ENCODE measurements at regions not wholly inside any gene's neighbourhood (a gene's known extent, or its start where the extent isn't known, plus 50 kb on each side); places are given as distances from the start of the nearest gene placed in this dataset.

DNA sequence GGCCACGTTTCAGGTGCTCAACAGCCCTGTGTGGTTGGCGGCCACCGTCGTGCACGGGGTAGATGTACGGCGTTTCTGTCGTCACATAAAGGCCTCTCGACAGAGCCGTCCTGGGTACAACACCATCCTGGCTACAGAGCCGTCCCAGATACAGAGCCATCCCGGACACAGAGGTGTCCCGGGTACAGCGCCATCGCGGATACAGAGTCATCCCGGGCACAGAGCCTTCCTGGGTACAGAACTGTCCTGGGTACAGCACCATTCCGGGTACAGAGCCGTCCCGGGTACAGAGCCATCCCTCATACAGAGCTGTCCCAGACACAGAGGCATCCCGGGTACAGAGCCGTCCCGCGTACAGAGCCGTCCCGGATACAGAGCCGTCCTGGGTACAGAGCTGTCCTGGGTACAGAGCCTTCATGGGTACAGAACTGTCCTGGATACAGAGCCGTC is 222.7 kb upstream of the SOX1 start:
- H3K27me3 Mint-ChIP-seq (ENCODE audit: unreplicated experiment), result no peaks in the 10 kb centered on the region
- H3K4me1 Mint-ChIP-seq (ENCODE audit: low read depth, unreplicated experiment), result no peaks in the 10 kb centered on the region
- H3K36me3 Mint-ChIP-seq (ENCODE audit: insufficient read depth, unreplicated experiment), result no peaks in the 10 kb centered on the region
- H3K4me3 Mint-ChIP-seq (ENCODE audit: low read depth, unreplicated experiment), result no peak overlapping the region
- TF ChIP-seq CTCF (IDR thresholded peaks at IDR 0.05; ENCODE audit: unreplicated experiment), result no peak
- BruUV-seq (replicated peaks), result no TSS peak
- no peak for DNase-seq
- H3K27ac Mint-ChIP-seq (ENCODE audit: unreplicated experiment), result no peak overlapping the region
- intact Hi-C loops (cut with micrococcal nuclease; ENCODE audit: unreplicated experiment), result no loop called here
- H3K9me3 Mint-ChIP-seq (ENCODE audit: low read depth, unreplicated experiment), result no peaks in the 10 kb centered on the region
- CTCF ChIA-PET, result no interaction called here

GRCh38 chr13:111844682-111845081 is 222.3 kb upstream of the SOX1 start:
- intact Hi-C loops (cut with micrococcal nuclease; ENCODE audit: unreplicated experiment), result no loop called here
- Mint-ChIP-seq H3K27me3 (ENCODE audit: unreplicated experiment) (no peaks in the 10 kb centered on the region), H3K27ac (ENCODE audit: unreplicated experiment) (no peak overlapping the region), H3K36me3 (ENCODE audit: insufficient read depth, unreplicated experiment) (no peaks in the 10 kb centered on the region), H3K4me3 (ENCODE audit: low read depth, unreplicated experiment) (no peak overlapping the region), H3K4me1 (ENCODE audit: low read depth, unreplicated experiment) (no peaks in the 10 kb centered on the region), H3K9me3 (ENCODE audit: low read depth, unreplicated experiment) (no peaks in the 10 kb centered on the region)
- BruUV-seq (replicated peaks), result no TSS peak
- DNase-seq, result no peak
- CTCF ChIA-PET, result no interaction called here
- TF ChIP-seq CTCF (IDR thresholded peaks at IDR 0.05; ENCODE audit: unreplicated experiment), result no peak

- H3K27me3 Mint-ChIP-seq (ENCODE audit: unreplicated experiment), result no peaks in the 10 kb centered on the region
- no peaks in the 10 kb centered on the region for H3K9me3 Mint-ChIP-seq (ENCODE audit: low read depth, unreplicated experiment)
- intact Hi-C loops (cut with micrococcal nuclease; ENCODE audit: unreplicated experiment), result no loop called here
- no peak overlapping the region for H3K27ac Mint-ChIP-seq (ENCODE audit: unreplicated experiment)
- H3K4me1 Mint-ChIP-seq (ENCODE audit: low read depth, unreplicated experiment), result no peaks in the 10 kb centered on the region
- H3K36me3 Mint-ChIP-seq (ENCODE audit: insufficient read depth, unreplicated experiment), result no peaks in the 10 kb centered on the region
- no peak overlapping the region for H3K4me3 Mint-ChIP-seq (ENCODE audit: low read depth, unreplicated experiment)
- BruUV-seq (replicated peaks), result no TSS peak
- DNase-seq, result no peak
- TF ChIP-seq CTCF (IDR thresholded peaks at IDR 0.05; ENCODE audit: unreplicated experiment), result no peak
- CTCF ChIA-PET, result no interaction called here
These were observed 221.2 kb upstream of the SOX1 start for GRCh38 chr13:111845621-111846351.

DNA sequence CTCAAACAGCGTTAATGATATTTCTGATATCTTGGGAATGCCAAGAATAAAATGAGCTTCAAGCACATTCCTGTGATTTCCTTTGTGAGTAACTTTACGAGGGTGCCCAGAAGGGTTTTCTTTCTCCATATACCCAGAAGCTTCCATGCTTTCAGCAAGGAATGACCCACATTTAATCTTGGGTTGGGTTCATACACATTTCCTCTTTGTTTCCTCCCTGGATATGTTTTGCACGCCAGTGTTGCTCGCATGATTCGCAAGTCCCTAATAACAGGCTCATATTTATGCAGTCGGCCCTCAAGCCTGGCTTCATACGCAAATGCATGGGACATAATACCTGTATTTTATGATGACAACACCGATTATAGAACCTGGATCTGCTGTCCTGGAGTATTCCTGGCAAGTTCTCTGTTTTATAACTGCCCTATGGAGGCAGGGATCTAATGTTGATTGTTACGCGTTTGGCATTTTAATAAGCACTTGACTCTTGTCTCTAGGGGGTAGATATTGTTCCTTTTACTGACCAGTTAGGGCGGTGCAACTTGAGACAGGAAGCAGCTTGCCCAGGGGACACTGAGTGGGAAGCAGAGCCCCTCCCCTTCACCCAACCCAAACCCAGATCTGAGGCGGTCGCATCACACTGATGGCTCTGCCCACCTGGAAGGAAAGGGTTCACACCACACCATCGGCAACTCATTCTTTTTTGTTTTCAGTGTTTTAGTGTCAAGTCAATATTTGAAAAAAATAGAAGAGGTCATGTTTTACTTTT is 220.4 kb upstream of the SOX1 start:
- Mint-ChIP-seq H3K36me3 (ENCODE audit: insufficient read depth, unreplicated experiment) (no peaks in the 10 kb centered on the region), H3K4me1 (ENCODE audit: low read depth, unreplicated experiment) (no peaks in the 10 kb centered on the region), H3K4me3 (ENCODE audit: low read depth, unreplicated experiment) (no peak overlapping the region), H3K9me3 (ENCODE audit: low read depth, unreplicated experiment) (no peaks in the 10 kb centered on the region), H3K27ac (ENCODE audit: unreplicated experiment) (no peak overlapping the region), H3K27me3 (ENCODE audit: unreplicated experiment) (no peaks in the 10 kb centered on the region)
- intact Hi-C loops (cut with micrococcal nuclease; ENCODE audit: unreplicated experiment), result no loop called here
- no TSS peak for BruUV-seq (replicated peaks)
- DNase-seq, result no peak
- CTCF ChIA-PET, result no interaction called here
- no peak for TF ChIP-seq CTCF (IDR thresholded peaks at IDR 0.05; ENCODE audit: unreplicated experiment)

Measured in Calu3 (cell line).